ENCODE measurements at regions not wholly inside any gene's neighbourhood (a gene's known extent, or its start where the extent isn't known, plus 50 kb on each side); places are given as distances from the start of the nearest gene placed in this dataset.

- TF ChIP-seq CTCF (conservative IDR thresholded peaks at IDR 0.05 in 1 of 2, IDR thresholded peaks at IDR 0.05 in 1 of 2; ENCODE audit: low read depth in 1 of 2, low read length in 2 of 2): no peak
- no peak for TF ChIP-seq EZH2 (IDR thresholded peaks at IDR 0.05; ENCODE audit: low read length, missing control alignments)
These were observed 68.9 kb upstream of the CARD11 start for GRCh38 chr7:3112479-3113134.

All from fibroblast of lung (primary cell).